ENCODE measurements at regions not wholly inside any gene's neighbourhood (a gene's known extent, or its start where the extent isn't known, plus 50 kb on each side); places are given as distances from the start of the nearest gene placed in this dataset.

DNA sequence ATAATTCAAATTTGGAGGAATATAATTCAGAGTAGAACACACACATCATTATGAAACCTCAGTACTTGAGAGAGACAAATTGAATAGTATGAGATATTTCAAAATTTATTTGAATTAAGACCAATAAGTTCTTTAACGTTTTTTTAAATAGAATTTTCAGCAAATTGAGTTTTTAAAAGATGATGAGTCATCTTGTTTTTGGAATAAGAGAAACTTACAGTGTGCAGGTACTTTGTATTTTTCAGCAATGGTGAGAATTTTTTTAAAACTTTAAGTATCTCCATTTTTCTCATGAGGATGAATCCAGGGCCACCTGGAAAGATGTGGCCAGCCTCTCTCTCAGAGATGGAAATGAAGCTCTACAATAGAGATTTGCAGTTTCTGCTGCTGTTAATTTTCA, 1015.0 kb upstream of the TENM4 start:
- Histone ChIP-seq H4K12ac (ENCODE audit: low read depth, low read length) (no peak overlapping the region), H4K8ac (ENCODE audit: low read depth, low read length) (no peak overlapping the region), H2AK5ac (ENCODE audit: low read length) (no peak overlapping the region), H3K4me1 (ENCODE audit: control insufficient read depth in 1 of 2, insufficient read depth in 2 of 2, low read length in 2 of 2) (no peaks in the 10 kb centered on the region), H3K79me2 (ENCODE audit: control insufficient read depth, insufficient read depth, low read length, poor library complexity) (no peaks in the 10 kb centered on the region), H3K18ac (ENCODE audit: low read length) (no peak overlapping the region), H4K91ac (ENCODE audit: low read depth, low read length) (no peak overlapping the region), H2BK120ac (ENCODE audit: insufficient read depth, low read length, poor library complexity) (no peak overlapping the region), H2AFZ (ENCODE audit: insufficient read depth, low read length, poor library complexity) (no peak overlapping the region), H2BK12ac (ENCODE audit: low read length) (no peak overlapping the region), H3K23ac (ENCODE audit: low read length) (no peak overlapping the region), H2BK5ac (ENCODE audit: low read depth, low read length, poor library complexity) (no peak overlapping the region), H3K14ac (ENCODE audit: low read length) (no peak overlapping the region), H3K9me3 (ENCODE audit: insufficient read depth, low read depth, low read length) (no peaks in the 10 kb centered on the region), H3K4me3 (ENCODE audit: low read depth, low read length) (no peak overlapping the region), H3K9ac (ENCODE audit: low read length) (no peak overlapping the region), H3K36me3 (ENCODE audit: control insufficient read depth in 1 of 2, insufficient read depth in 2 of 2, low read length in 2 of 2) (no peaks in the 10 kb centered on the region), H3K27ac (ENCODE audit: low read depth, low read length) (no peak overlapping the region), H3K79me1 (ENCODE audit: low read length) (no peaks in the 10 kb centered on the region), H3K27me3 (ENCODE audit: insufficient read depth, low read length) (no peaks in the 10 kb centered on the region), H3K4ac (ENCODE audit: low read depth, low read length) (no peak overlapping the region), H3K4me2 (ENCODE audit: low read length) (no peak overlapping the region)
- DNase-seq, result no peak
- WGBS (ENCODE audit: extremely low coverage, insufficient coverage, insufficient read length), result no CpG with 5 or more reads among the region's 1 CpG

DNA sequence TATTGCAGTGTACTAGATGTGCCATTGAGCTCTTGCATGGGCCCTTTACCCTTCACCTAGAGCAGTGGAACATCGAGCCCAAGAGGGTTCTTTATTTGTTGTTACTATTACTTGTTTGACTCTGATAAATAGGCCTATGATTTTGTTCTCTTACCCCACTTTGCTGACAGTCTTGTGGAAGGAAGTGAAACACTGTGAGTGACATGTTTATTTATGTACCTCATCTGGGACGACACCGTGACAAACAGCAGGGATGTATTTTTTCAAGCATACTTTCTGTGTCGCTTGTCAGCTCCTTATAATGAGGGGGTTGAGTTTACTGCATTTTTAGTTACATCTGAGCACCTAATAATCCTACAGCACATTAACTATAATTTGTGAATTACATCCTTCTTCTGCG, 1010.3 kb upstream of the TENM4 start:
- Histone ChIP-seq H2BK5ac (ENCODE audit: low read depth, low read length, poor library complexity) (no peak overlapping the region), H3K14ac (ENCODE audit: low read length) (no peak overlapping the region), H3K36me3 (ENCODE audit: control insufficient read depth in 1 of 2, insufficient read depth in 2 of 2, low read length in 2 of 2) (no peaks in the 10 kb centered on the region), H3K27me3 (ENCODE audit: insufficient read depth, low read length) (no peaks in the 10 kb centered on the region), H3K79me1 (ENCODE audit: low read length) (no peaks in the 10 kb centered on the region), H4K12ac (ENCODE audit: low read depth, low read length) (no peak overlapping the region), H3K18ac (ENCODE audit: low read length) (no peak overlapping the region), H3K9ac (ENCODE audit: low read length) (no peak overlapping the region), H4K91ac (ENCODE audit: low read depth, low read length) (no peak overlapping the region), H4K8ac (ENCODE audit: low read depth, low read length) (no peak overlapping the region), H3K4me2 (ENCODE audit: low read length) (no peak overlapping the region), H2AK5ac (ENCODE audit: low read length) (no peak overlapping the region), H2BK120ac (ENCODE audit: insufficient read depth, low read length, poor library complexity) (no peak overlapping the region), H3K4me3 (ENCODE audit: low read depth, low read length) (no peak overlapping the region), H3K4me1 (ENCODE audit: control insufficient read depth in 1 of 2, insufficient read depth in 2 of 2, low read length in 2 of 2) (no peaks in the 10 kb centered on the region), H3K27ac (ENCODE audit: low read depth, low read length) (no peak overlapping the region), H2BK12ac (ENCODE audit: low read length) (no peak overlapping the region), H3K23ac (ENCODE audit: low read length) (no peak overlapping the region), H3K4ac (ENCODE audit: low read depth, low read length) (no peak overlapping the region), H3K9me3 (ENCODE audit: insufficient read depth, low read depth, low read length) (no peaks in the 10 kb centered on the region), H3K79me2 (ENCODE audit: control insufficient read depth, insufficient read depth, low read length, poor library complexity) (no peaks in the 10 kb centered on the region), H2AFZ (ENCODE audit: insufficient read depth, low read length, poor library complexity) (no peak overlapping the region)
- WGBS (ENCODE audit: extremely low coverage, insufficient coverage, insufficient read length), result no CpG with 5 or more reads among the region's 5 CpGs
- no peak for DNase-seq

DNA sequence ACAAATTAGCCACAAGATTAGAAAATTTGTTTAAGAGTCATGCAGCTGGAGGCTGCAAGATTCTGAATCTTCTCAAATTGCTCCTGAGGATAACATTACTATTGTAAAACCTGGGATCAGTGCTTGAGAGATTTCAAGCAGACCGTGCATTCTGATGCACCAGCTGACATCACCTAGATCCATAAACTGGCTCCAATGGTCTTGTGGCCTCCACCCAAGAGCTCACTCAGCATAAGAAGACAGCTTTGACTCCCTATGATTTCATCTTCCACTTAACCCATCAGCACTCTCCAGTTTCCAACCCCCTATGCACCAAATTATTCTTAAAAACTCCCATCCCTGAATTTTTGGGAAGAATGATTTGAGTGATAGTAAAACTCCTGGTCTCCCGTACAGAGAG, 1007.9 kb upstream of the TENM4 start:
- H4K91ac ChIP-seq (ENCODE audit: low read depth, low read length), result no peak overlapping the region
- H3K27ac ChIP-seq (ENCODE audit: low read depth, low read length), result no peak overlapping the region
- H3K4me3 ChIP-seq (ENCODE audit: low read depth, low read length), result no peak overlapping the region
- H4K8ac ChIP-seq (ENCODE audit: low read depth, low read length), result no peak overlapping the region
- H3K4me1 ChIP-seq (ENCODE audit: control insufficient read depth in 1 of 2, insufficient read depth in 2 of 2, low read length in 2 of 2), result no peaks in the 10 kb centered on the region
- H3K9me3 ChIP-seq (ENCODE audit: insufficient read depth, low read depth, low read length), result no peaks in the 10 kb centered on the region
- no peaks in the 10 kb centered on the region for H3K36me3 ChIP-seq (ENCODE audit: control insufficient read depth in 1 of 2, insufficient read depth in 2 of 2, low read length in 2 of 2)
- no peak overlapping the region for H2AFZ ChIP-seq (ENCODE audit: insufficient read depth, low read length, poor library complexity)
- no peaks in the 10 kb centered on the region for H3K79me2 ChIP-seq (ENCODE audit: control insufficient read depth, insufficient read depth, low read length, poor library complexity)
- no CpG with 5 or more reads among the region's 2 CpGs for WGBS (ENCODE audit: extremely low coverage, insufficient coverage, insufficient read length)
- H2BK12ac ChIP-seq (ENCODE audit: low read length), result no peak overlapping the region
- H2BK120ac ChIP-seq (ENCODE audit: insufficient read depth, low read length, poor library complexity), result no peak overlapping the region
- H3K23ac ChIP-seq (ENCODE audit: low read length), result no peak overlapping the region
- no peak overlapping the region for H3K14ac ChIP-seq (ENCODE audit: low read length)
- H2AK5ac ChIP-seq (ENCODE audit: low read length), result no peak overlapping the region
- H3K18ac ChIP-seq (ENCODE audit: low read length), result no peak overlapping the region
- no peak for DNase-seq
- no peak overlapping the region for H3K4me2 ChIP-seq (ENCODE audit: low read length)
- H2BK5ac ChIP-seq (ENCODE audit: low read depth, low read length, poor library complexity), result no peak overlapping the region
- H3K9ac ChIP-seq (ENCODE audit: low read length), result no peak overlapping the region
- no peaks in the 10 kb centered on the region for H3K27me3 ChIP-seq (ENCODE audit: insufficient read depth, low read length)
- no peak overlapping the region for H4K12ac ChIP-seq (ENCODE audit: low read depth, low read length)
- no peak overlapping the region for H3K4ac ChIP-seq (ENCODE audit: low read depth, low read length)
- no peaks in the 10 kb centered on the region for H3K79me1 ChIP-seq (ENCODE audit: low read length)

DNA sequence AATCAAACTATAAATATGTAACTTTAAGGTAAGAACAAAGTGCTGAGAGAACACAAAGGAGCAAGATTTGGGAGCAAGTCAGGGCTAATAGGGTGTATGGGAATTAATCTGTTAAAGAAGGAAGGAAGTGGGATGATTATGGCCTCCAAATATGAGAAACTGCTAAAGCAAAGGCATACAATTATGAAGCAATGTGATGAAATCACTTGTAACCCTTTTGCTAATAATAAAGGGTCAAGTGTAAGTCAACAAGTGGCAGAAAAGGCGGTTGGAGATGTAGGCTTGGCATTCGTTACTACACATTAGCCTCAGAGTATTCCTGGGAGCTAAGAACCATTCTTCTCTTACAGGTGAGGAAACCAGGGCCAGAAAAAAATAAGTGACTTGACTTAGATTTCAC, 1002.3 kb upstream of the TENM4 start:
- H2BK12ac ChIP-seq (ENCODE audit: low read length), result no peak overlapping the region
- no peak overlapping the region for H3K27ac ChIP-seq (ENCODE audit: low read depth, low read length)
- no peaks in the 10 kb centered on the region for H3K4me1 ChIP-seq (ENCODE audit: control insufficient read depth in 1 of 2, insufficient read depth in 2 of 2, low read length in 2 of 2)
- no peak overlapping the region for H4K12ac ChIP-seq (ENCODE audit: low read depth, low read length)
- H3K79me2 ChIP-seq (ENCODE audit: control insufficient read depth, insufficient read depth, low read length, poor library complexity), result no peaks in the 10 kb centered on the region
- no CpG with 5 or more reads among the region's 2 CpGs for WGBS (ENCODE audit: extremely low coverage, insufficient coverage, insufficient read length)
- no peak overlapping the region for H3K18ac ChIP-seq (ENCODE audit: low read length)
- H2AK5ac ChIP-seq (ENCODE audit: low read length), result no peak overlapping the region
- no peak overlapping the region for H3K4me3 ChIP-seq (ENCODE audit: low read depth, low read length)
- no peak overlapping the region for H3K23ac ChIP-seq (ENCODE audit: low read length)
- no peak overlapping the region for H4K91ac ChIP-seq (ENCODE audit: low read depth, low read length)
- H3K4me2 ChIP-seq (ENCODE audit: low read length), result no peak overlapping the region
- H3K4ac ChIP-seq (ENCODE audit: low read depth, low read length), result no peak overlapping the region
- DNase-seq, result no peak
- H3K36me3 ChIP-seq (ENCODE audit: control insufficient read depth in 1 of 2, insufficient read depth in 2 of 2, low read length in 2 of 2), result no peaks in the 10 kb centered on the region
- H3K14ac ChIP-seq (ENCODE audit: low read length), result no peak overlapping the region
- H2AFZ ChIP-seq (ENCODE audit: insufficient read depth, low read length, poor library complexity), result no peak overlapping the region
- no peak overlapping the region for H4K8ac ChIP-seq (ENCODE audit: low read depth, low read length)
- no peak overlapping the region for H3K9ac ChIP-seq (ENCODE audit: low read length)
- H3K27me3 ChIP-seq (ENCODE audit: insufficient read depth, low read length), result no peaks in the 10 kb centered on the region
- no peak overlapping the region for H2BK5ac ChIP-seq (ENCODE audit: low read depth, low read length, poor library complexity)
- H3K9me3 ChIP-seq (ENCODE audit: insufficient read depth, low read depth, low read length), result no peaks in the 10 kb centered on the region
- H2BK120ac ChIP-seq (ENCODE audit: insufficient read depth, low read length, poor library complexity), result no peak overlapping the region
- no peaks in the 10 kb centered on the region for H3K79me1 ChIP-seq (ENCODE audit: low read length)

All from trophoblast cell (in vitro differentiated cells and primary cell).